ENCODE measurements at regions not wholly inside any gene's neighbourhood (a gene's known extent, or its start where the extent isn't known, plus 50 kb on each side); places are given as distances from the start of the nearest gene placed in this dataset.
"Not testable (repeated sequence)": the region's sequence is repeated elsewhere in the genome, so short reads cannot be mapped to it uniquely, and the experiment has no call there.

GRCh38 chr7:81053623-81054022 lies 134.8 kb upstream of the SEMA3C start:
- H3K27me3 ChIP-seq (ENCODE audit: low read depth): no peaks in the 10 kb centered on the region
- H3K36me3 ChIP-seq (replicated peaks): no peaks in the 10 kb centered on the region
- in situ Hi-C loops (cut with MboI; ENCODE audit: low sequenced_read_pairs): no loop called here
- DNase-seq (ENCODE audit: low spot score in 2 of 2): no peak
- H3K9me3 ChIP-seq: 0 out of 2 replicates have a peak, but pooled peaks cover 3% of the 10 kb centered on the region
- no peak overlapping the region for H3K4me3 ChIP-seq
- no peaks in the 10 kb centered on the region for H3K4me1 ChIP-seq

GRCh38 chr7:81051811-81052413 lies 133.1 kb upstream of the SEMA3C start:
- in situ Hi-C loops (cut with MboI; ENCODE audit: low sequenced_read_pairs): no loop called here
- H3K27me3 ChIP-seq (ENCODE audit: low read depth): no peaks in the 10 kb centered on the region
- DNase-seq (ENCODE audit: low spot score in 2 of 2): no peak
- no peaks in the 10 kb centered on the region for H3K4me1 ChIP-seq
- no peak overlapping the region for H3K4me3 ChIP-seq
- H3K9me3 ChIP-seq: peaks cover 3% of the 10 kb centered on the region; the same call in 1 of the 2 replicates
- no peaks in the 10 kb centered on the region for H3K36me3 ChIP-seq (replicated peaks)

GRCh38 chr7:81045491-81046030 lies 126.7 kb upstream of the SEMA3C start:
- no peak for DNase-seq (ENCODE audit: low spot score in 2 of 2)
- Histone ChIP-seq H3K9me3 (no peaks in the 10 kb centered on the region; the same call in 1 of the 2 replicates), H3K4me1 (no peaks in the 10 kb centered on the region), H3K4me3 (no peak overlapping the region), H3K36me3 (replicated peaks) (no peaks in the 10 kb centered on the region), H3K27me3 (ENCODE audit: low read depth) (no peaks in the 10 kb centered on the region)
- in situ Hi-C loops (cut with MboI; ENCODE audit: low sequenced_read_pairs): no loop called here

- H3K4me3 ChIP-seq; DNase-seq (ENCODE audit: low spot score in 2 of 2); H3K9me3 ChIP-seq; in situ Hi-C loops (cut with MboI; ENCODE audit: low sequenced_read_pairs); H3K36me3 ChIP-seq (replicated peaks); H3K4me1 ChIP-seq; H3K27me3 ChIP-seq (ENCODE audit: low read depth): not testable (repeated sequence)
These were observed 123.8 kb upstream of the SEMA3C start for GRCh38 chr7:81042646-81043045.

- Histone ChIP-seq H3K27me3 (ENCODE audit: low read depth) (no peaks in the 10 kb centered on the region), H3K4me3 (no peak overlapping the region), H3K9me3 (no peaks in the 10 kb centered on the region), H3K4me1 (no peaks in the 10 kb centered on the region), H3K36me3 (replicated peaks) (no peaks in the 10 kb centered on the region)
- DNase-seq (ENCODE audit: low spot score in 2 of 2): no peak
- in situ Hi-C loops (cut with MboI; ENCODE audit: low sequenced_read_pairs): no loop called here
These were observed 121.6 kb upstream of the SEMA3C start for GRCh38 chr7:81040496-81040895.

GRCh38 chr7:81036871-81037270 lies 118.0 kb upstream of the SEMA3C start:
- Histone ChIP-seq H3K9me3 (no peaks in the 10 kb centered on the region), H3K4me1 (no peaks in the 10 kb centered on the region), H3K4me3 (no peak overlapping the region), H3K36me3 (replicated peaks) (no peaks in the 10 kb centered on the region), H3K27me3 (ENCODE audit: low read depth) (no peaks in the 10 kb centered on the region)
- no peak for DNase-seq (ENCODE audit: low spot score in 2 of 2)
- in situ Hi-C loops (cut with MboI; ENCODE audit: low sequenced_read_pairs): no loop called here

GRCh38 chr7:81036057-81036456 lies 117.2 kb upstream of the SEMA3C start:
- Histone ChIP-seq H3K9me3 (no peaks in the 10 kb centered on the region), H3K27me3 (ENCODE audit: low read depth) (no peaks in the 10 kb centered on the region), H3K4me1 (no peaks in the 10 kb centered on the region), H3K36me3 (replicated peaks) (no peaks in the 10 kb centered on the region), H3K4me3 (no peak overlapping the region)
- DNase-seq (ENCODE audit: low spot score in 2 of 2): no peak
- in situ Hi-C loops (cut with MboI; ENCODE audit: low sequenced_read_pairs): no loop called here

GRCh38 chr7:81031996-81032395 lies 113.1 kb upstream of the SEMA3C start:
- Histone ChIP-seq H3K9me3 (no peaks in the 10 kb centered on the region), H3K4me3 (no peak overlapping the region), H3K36me3 (replicated peaks) (no peaks in the 10 kb centered on the region), H3K4me1 (no peaks in the 10 kb centered on the region), H3K27me3 (ENCODE audit: low read depth) (no peaks in the 10 kb centered on the region)
- in situ Hi-C loops (cut with MboI; ENCODE audit: low sequenced_read_pairs): no loop called here
- DNase-seq (ENCODE audit: low spot score in 2 of 2): no peak

GRCh38 chr7:81031243-81031642 lies 112.4 kb upstream of the SEMA3C start:
- no peaks in the 10 kb centered on the region for H3K36me3 ChIP-seq (replicated peaks)
- no peaks in the 10 kb centered on the region for H3K9me3 ChIP-seq
- in situ Hi-C loops (cut with MboI; ENCODE audit: low sequenced_read_pairs): no loop called here
- H3K4me1 ChIP-seq: no peaks in the 10 kb centered on the region
- no peak overlapping the region for H3K4me3 ChIP-seq
- no peaks in the 10 kb centered on the region for H3K27me3 ChIP-seq (ENCODE audit: low read depth)
- no peak for DNase-seq (ENCODE audit: low spot score in 2 of 2)

- no peak for DNase-seq (ENCODE audit: low spot score in 2 of 2)
- Histone ChIP-seq H3K4me1 (no peaks in the 10 kb centered on the region), H3K27me3 (ENCODE audit: low read depth) (no peaks in the 10 kb centered on the region), H3K4me3 (no peak overlapping the region), H3K9me3 (no peaks in the 10 kb centered on the region), H3K36me3 (replicated peaks) (no peaks in the 10 kb centered on the region)
- in situ Hi-C loops (cut with MboI; ENCODE audit: low sequenced_read_pairs): no loop called here
These were observed 111.6 kb upstream of the SEMA3C start for GRCh38 chr7:81030472-81030871.

- H3K4me1 ChIP-seq: no peaks in the 10 kb centered on the region
- H3K4me3 ChIP-seq: no peak overlapping the region
- no peaks in the 10 kb centered on the region for H3K27me3 ChIP-seq (ENCODE audit: low read depth)
- no peaks in the 10 kb centered on the region for H3K36me3 ChIP-seq (replicated peaks)
- H3K9me3 ChIP-seq: no peaks in the 10 kb centered on the region
- no peak for DNase-seq (ENCODE audit: low spot score in 2 of 2)
- in situ Hi-C loops (cut with MboI; ENCODE audit: low sequenced_read_pairs): no loop called here
These were observed 110.7 kb upstream of the SEMA3C start for GRCh38 chr7:81029511-81029910.

GRCh38 chr7:81025360-81025759 lies 106.5 kb upstream of the SEMA3C start:
- Histone ChIP-seq H3K4me1 (no peaks in the 10 kb centered on the region), H3K9me3 (no peaks in the 10 kb centered on the region), H3K27me3 (ENCODE audit: low read depth) (no peaks in the 10 kb centered on the region), H3K36me3 (replicated peaks) (no peaks in the 10 kb centered on the region), H3K4me3 (no peak overlapping the region)
- in situ Hi-C loops (cut with MboI; ENCODE audit: low sequenced_read_pairs): no loop called here
- no peak for DNase-seq (ENCODE audit: low spot score in 2 of 2)

GRCh38 chr7:81014908-81015307 lies 96.1 kb upstream of the SEMA3C start:
- in situ Hi-C loops (cut with MboI; ENCODE audit: low sequenced_read_pairs): no loop called here
- Histone ChIP-seq H3K27me3 (ENCODE audit: low read depth) (no peaks in the 10 kb centered on the region), H3K36me3 (replicated peaks) (no peaks in the 10 kb centered on the region), H3K9me3 (no peaks in the 10 kb centered on the region; the same call in 1 of the 2 replicates), H3K4me3 (no peak overlapping the region), H3K4me1 (no peaks in the 10 kb centered on the region)
- DNase-seq (ENCODE audit: low spot score in 2 of 2): no peak

- no peaks in the 10 kb centered on the region for H3K4me1 ChIP-seq
- DNase-seq (ENCODE audit: low spot score in 2 of 2): no peak
- no peak overlapping the region for H3K4me3 ChIP-seq
- no peaks in the 10 kb centered on the region for H3K36me3 ChIP-seq (replicated peaks)
- H3K9me3 ChIP-seq: no peaks in the 10 kb centered on the region; the same call in 1 of the 2 replicates
- in situ Hi-C loops (cut with MboI; ENCODE audit: low sequenced_read_pairs): no loop called here
- no peaks in the 10 kb centered on the region for H3K27me3 ChIP-seq (ENCODE audit: low read depth)
These were observed 95.4 kb upstream of the SEMA3C start for GRCh38 chr7:81014266-81014665.

All from HAP-1 (cell line).